WI38 (cell line): ENCODE measurements at regions not wholly inside any gene's neighbourhood (a gene's known extent, or its start where the extent isn't known, plus 50 kb on each side); places are given as distances from the start of the nearest gene placed in this dataset.

Experiments
- H3K4me3 ChIP-seq: 2 replicates; pipeline ENCODE4 v1.5.1; 2011; ENCODE audit warnings: low read depth, mild to moderate bottlenecking, control low read depth, low read length
- CTCF ChIP-seq: IDR thresholded peaks from 2 replicates; pipeline ENCODE4 v1.5.1; 2012; ENCODE audit warnings: low read depth, mild to moderate bottlenecking, control low read depth, low read length

- no peak for TF ChIP-seq CTCF
- H3K4me3 ChIP-seq = no peak overlapping the region
Observed at GRCh38 chr18:68083131-68083530, 566.6 kb upstream of the DSEL start.

- H3K4me3 ChIP-seq = no peak overlapping the region
- no peak for TF ChIP-seq CTCF
Observed at GRCh38 chr18:68072744-68073143, 556.2 kb upstream of the DSEL start.

DNA sequence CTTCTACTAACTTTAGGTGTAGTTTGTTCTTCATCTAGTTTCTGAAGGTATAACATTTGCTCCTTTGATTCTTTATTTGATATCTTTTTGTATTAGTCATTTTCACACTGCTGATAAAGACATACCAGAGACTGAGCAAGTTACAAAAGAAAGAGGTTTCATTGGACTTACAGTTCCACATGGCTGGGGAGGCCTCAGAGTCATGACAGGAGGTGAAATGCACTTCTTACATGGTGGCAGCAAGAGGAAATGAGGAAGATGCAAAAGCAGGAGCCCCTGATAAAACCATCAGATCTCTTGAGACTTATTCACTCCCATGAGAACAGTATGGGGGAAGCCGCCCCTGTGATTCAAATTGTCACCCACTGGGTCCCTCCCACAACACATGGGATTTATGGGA lies 544.4 kb upstream of the DSEL start:
- H3K4me3 ChIP-seq = no peak overlapping the region
- TF ChIP-seq CTCF = no peak

- H3K4me3 ChIP-seq = no peak overlapping the region
Observed at GRCh38 chr18:68056936-68057335, 540.4 kb upstream of the DSEL start.

GRCh38 chr18:68054669-68055068 lies 538.1 kb upstream of the DSEL start:
- no peak overlapping the region for H3K4me3 ChIP-seq
- no peak for TF ChIP-seq CTCF

More at GRCh38 chr18:68056936-68057335, 540.4 kb upstream of the DSEL start:
- TF ChIP-seq CTCF = no peak

DNA sequence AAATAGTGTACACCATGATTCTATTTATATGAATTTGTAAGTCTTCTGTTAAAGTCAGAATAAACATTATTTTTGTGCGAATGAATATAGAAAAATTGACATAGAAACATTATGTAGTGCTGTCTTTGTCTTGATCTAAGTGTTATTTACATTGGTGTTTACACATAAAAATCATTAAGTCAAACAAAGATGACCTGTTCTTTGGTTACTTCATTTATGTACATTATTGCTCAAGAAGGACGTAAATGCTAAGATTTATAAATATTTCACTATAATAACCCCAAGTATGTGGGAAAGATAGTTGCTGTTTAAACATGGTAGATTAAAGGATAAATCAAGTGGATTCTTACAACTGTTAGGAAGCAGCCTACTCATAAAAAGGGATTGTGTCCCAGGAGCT lies 536.8 kb upstream of the DSEL start:
- TF ChIP-seq CTCF = no peak
- H3K4me3 ChIP-seq = no peak overlapping the region

GRCh38 chr18:68041327-68041726 lies 524.8 kb upstream of the DSEL start:
- no peak for TF ChIP-seq CTCF
- H3K4me3 ChIP-seq = no peak overlapping the region
